SK-N-MC (cell line): ENCODE measurements at regions not wholly inside any gene's neighbourhood (a gene's known extent, or its start where the extent isn't known, plus 50 kb on each side); places are given as distances from the start of the nearest gene placed in this dataset.
A peak's percentile ranks its signal among the peaks of the same experiment; 100 is the strongest.

ENCODE experiments used
- DNase-seq: peaks from one replicate; pipeline ENCODE4 v3.0.0-alpha.2; 2011; ENCODE audit warnings: low read depth, low spot score
- H3K27ac ChIP-seq: fragments of 200-600 bp; sonication (generic); 2 replicates; pipeline ENCODE4 v1.5.1; 2016; ENCODE audit warnings: mixed run types
- H3K36me3 ChIP-seq: fragments of 200-600 bp; sonication (generic); 2 replicates; pipeline ENCODE4 v1.6.1; 2017; ENCODE audit warnings: antibody characterized with exemption, low read length, mixed read lengths; ENCODE audit not compliant: insufficient read depth
- H3K4me3 ChIP-seq: fragments of 200-600 bp; sonication (generic); 2 replicates; pipeline ENCODE4 v1.5.1; 2016
- H3K9ac ChIP-seq: fragments of 200-600 bp; sonication (generic); 2 replicates; pipeline ENCODE4 v1.8.0; 2017; ENCODE audit warnings: mixed run types, mixed read lengths; ENCODE audit not compliant: insufficient read length
- H3K9me3 ChIP-seq: fragments of 200-600 bp; sonication (generic); 2 replicates; pipeline ENCODE4 v1.6.1; 2017; ENCODE audit warnings: low read depth, mild to moderate bottlenecking, antibody characterized with exemption, low read length, moderate library complexity, mixed read lengths
- EZH2 ChIP-seq: fragments of 200-600 bp; sonication (generic); IDR thresholded peaks from one replicate; pipeline ENCODE4 v1.6.1; 2017; ENCODE audit warnings: antibody characterized with exemption
- FOXP2 ChIP-seq: optimal IDR thresholded peaks from 2 replicates; pipeline ENCODE3; 2011; ENCODE audit warnings: mild to moderate bottlenecking, moderate library complexity; ENCODE audit not compliant: insufficient read depth; ENCODE audit errors: extremely low read length, control extremely low read depth
- POLR2AphosphoS5 ChIP-seq: IDR thresholded peaks from 2 replicates; pipeline ENCODE4 v1.6.1; 2012; ENCODE audit warnings: mild to moderate bottlenecking, low read depth, low read length, borderline replicate concordance

DNA sequence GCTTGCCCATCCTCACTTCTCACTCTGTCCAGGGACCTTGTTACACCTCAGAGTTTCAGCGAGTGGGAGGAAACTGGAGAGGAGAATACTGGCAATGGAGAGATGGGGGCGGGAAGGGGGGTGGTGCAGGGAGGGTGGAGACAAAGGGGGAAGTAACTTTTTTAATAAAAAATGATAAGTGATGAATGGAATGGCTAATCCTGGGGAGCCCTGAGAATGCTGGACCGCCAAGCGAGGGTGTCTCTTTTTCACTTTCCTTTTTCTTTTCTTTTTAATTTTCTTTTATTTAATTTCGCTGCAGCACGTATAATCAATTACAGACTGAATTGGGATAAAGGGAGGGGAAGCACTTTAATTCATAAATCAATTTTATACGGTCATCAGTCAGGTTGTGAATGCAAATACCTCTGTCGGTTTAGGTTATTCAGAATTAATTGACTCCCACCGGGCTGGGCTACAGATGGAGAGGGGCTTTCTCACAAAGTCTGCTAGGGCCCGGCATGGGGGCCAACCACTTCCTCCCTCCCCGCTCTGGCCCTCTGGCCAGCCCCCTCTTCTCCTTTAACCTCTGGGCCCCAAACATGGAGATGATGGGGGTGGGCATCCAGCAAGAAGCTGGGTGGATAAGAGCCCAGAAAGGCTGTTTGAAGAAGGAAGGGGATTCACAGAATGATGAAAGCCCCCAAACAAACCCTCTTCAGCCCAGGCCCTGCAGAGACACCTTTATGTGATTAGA is 106.8 kb upstream of the BOC start:
- peak overlapping the region; percentile 13 for H3K9ac ChIP-seq

DNA sequence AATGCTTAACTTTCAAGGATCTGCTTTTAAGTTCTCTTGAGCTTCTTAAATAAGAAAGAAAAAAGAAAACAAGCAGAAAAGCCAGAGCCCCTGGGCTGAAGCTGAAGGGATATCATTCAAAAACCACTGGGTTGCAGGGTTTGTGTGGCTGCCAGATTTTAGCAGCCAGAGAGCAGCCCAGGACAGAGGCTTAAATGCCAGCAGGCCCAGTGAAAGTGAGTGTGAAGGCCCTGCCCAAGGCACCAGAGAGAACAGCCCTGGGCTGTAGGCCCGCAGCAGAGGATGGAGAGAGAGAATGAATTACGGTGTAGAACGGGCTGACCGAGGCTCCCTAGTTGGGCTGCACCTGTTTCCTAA is 106.3 kb upstream of the BOC start:
- peak overlapping the region; percentile 47; the same call in 1 of the 2 replicates for H3K27ac ChIP-seq
- no peaks in the 10 kb centered on the region for H3K9me3 ChIP-seq
- no peaks in the 10 kb centered on the region for H3K36me3 ChIP-seq
- H3K4me3 ChIP-seq = no peak overlapping the region
- no peak for DNase-seq
- TF ChIP-seq EZH2 (no peak), POLR2AphosphoS5 (no peak), FOXP2 (no peak)
- H3K9ac ChIP-seq = peak overlapping the region; percentile 13

More for the DNA sequence above, 106.8 kb upstream of the BOC start:
- TF ChIP-seq FOXP2 = no peak
- TF ChIP-seq POLR2AphosphoS5 = no peak
- no peak for TF ChIP-seq EZH2
- Histone ChIP-seq H3K36me3 (no peaks in the 10 kb centered on the region), H3K27ac (peak overlapping the region; percentile 47; the same call in 1 of the 2 replicates), H3K4me3 (no peak overlapping the region), H3K9me3 (no peaks in the 10 kb centered on the region; the same call in 1 of the 2 replicates)
- no peak for DNase-seq

DNA sequence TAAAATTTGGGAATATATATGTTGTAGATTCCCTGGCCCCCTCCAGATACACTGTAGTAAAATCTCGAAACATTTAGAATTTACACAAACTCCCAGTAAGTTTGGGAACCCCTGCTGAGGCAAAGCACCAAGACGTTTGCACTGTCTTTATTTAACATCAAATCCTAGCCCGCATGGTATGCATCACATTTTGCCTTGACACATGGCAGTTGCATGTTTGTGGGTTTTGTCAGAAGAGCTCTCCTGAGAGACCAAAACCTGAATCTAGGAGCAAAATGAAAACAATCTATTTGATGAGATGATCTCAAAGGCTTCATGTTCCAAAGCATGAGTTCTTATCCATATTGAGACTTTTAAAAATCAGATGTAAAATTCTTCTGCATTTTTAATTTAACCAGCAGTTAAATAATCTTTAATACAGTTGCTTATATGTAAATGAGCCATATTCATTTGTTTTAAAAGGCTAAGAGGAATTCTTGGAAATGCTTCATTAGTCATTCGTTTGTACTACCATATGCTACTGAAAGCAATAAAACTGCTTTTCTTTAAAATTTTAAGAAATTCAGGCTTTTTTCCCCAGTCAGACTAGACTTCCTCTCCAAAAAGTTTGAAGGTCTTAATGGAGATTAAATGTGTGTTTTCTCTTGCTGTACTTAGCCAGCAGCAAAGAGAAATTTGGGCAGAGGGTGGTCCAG is 105.2 kb upstream of the BOC start:
- Histone ChIP-seq H3K9me3 (no peaks in the 10 kb centered on the region), H3K4me3 (peak overlapping the region; percentile 11; the same call in 1 of the 2 replicates), H3K36me3 (no peaks in the 10 kb centered on the region), H3K9ac (no peak overlapping the region), H3K27ac (peak overlapping the region; percentile 48; the same call in 1 of the 2 replicates)
- TF ChIP-seq FOXP2 = no peak
- TF ChIP-seq POLR2AphosphoS5 = no peak
- no peak for TF ChIP-seq EZH2
- no peak for DNase-seq

DNA sequence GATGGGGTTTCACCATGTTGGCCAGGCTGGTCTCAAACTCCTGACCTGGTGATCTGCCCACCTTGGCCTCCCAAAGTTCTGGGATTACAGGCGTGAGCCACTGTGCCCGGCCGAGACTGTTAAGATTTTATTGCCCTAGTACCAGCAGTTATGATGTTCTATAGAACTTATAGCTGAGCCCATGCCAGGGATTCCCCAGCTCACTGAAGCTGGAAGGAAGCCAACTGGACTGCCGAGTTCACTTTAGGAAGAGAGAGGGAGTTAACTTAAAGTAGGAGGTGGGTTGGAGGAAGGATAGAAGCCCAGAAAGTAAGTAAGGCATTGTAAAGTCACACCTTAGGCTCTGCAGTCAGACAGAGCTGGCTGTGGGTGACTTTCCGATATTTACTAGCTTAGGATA is 101.1 kb upstream of the BOC start:
- Histone ChIP-seq H3K4me3 (no peak overlapping the region), H3K9me3 (no peaks in the 10 kb centered on the region), H3K36me3 (no peaks in the 10 kb centered on the region), H3K27ac (no peak overlapping the region), H3K9ac (no peak overlapping the region)
- TF ChIP-seq POLR2AphosphoS5 = no peak
- no peak for TF ChIP-seq FOXP2
- TF ChIP-seq EZH2 = no peak
- DNase-seq = no peak

- Histone ChIP-seq H3K9ac (no peak overlapping the region), H3K9me3 (no peaks in the 10 kb centered on the region), H3K27ac (no peak overlapping the region), H3K36me3 (no peaks in the 10 kb centered on the region), H3K4me3 (no peak overlapping the region)
- no peak for DNase-seq
- TF ChIP-seq FOXP2 = no peak
Measured at GRCh38 chr3:113111011-113111707, 100.2 kb upstream of the BOC start.

DNA sequence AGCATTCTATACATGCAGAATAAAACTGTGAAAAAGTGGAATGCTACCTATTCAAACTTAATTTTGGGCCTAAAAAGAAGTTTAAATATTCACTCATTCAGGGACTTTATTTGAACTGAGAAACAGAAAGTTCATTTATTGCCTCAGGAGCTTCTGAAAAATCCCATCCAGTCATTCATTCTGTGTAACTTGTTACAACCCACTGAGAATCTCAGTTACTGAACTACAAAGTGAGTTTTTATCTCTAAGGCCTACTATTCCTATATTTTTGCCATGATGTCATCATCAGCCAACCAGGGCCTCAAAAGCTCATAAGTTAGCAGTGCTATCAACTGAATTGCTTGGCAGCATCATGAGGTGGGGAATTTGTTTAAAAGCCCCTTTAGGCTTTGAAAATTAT is 98.0 kb upstream of the BOC start:
- H3K9ac ChIP-seq = no peak overlapping the region
- no peak overlapping the region for H3K27ac ChIP-seq
- TF ChIP-seq EZH2 (no peak), FOXP2 (no peak), POLR2AphosphoS5 (no peak)
- no peak overlapping the region for H3K4me3 ChIP-seq
- H3K9me3 ChIP-seq = no peaks in the 10 kb centered on the region
- H3K36me3 ChIP-seq = no peaks in the 10 kb centered on the region
- DNase-seq = no peak

- DNase-seq = no peak
- TF ChIP-seq FOXP2 = no peak
- TF ChIP-seq EZH2 = no peak
- TF ChIP-seq POLR2AphosphoS5 = no peak
- no peaks in the 10 kb centered on the region for H3K36me3 ChIP-seq
- H3K9ac ChIP-seq = no peak overlapping the region
- no peak overlapping the region for H3K4me3 ChIP-seq
- 0 out of 2 replicates have a peak overlapping the region, but pooled peaks have one; percentile 34 for H3K27ac ChIP-seq
- no peaks in the 10 kb centered on the region for H3K9me3 ChIP-seq
Measured at GRCh38 chr3:113117511-113118234, 93.7 kb upstream of the BOC start.

GRCh38 chr3:113118336-113118735 is 93.0 kb upstream of the BOC start:
- Histone ChIP-seq H3K9ac (no peak overlapping the region), H3K9me3 (no peaks in the 10 kb centered on the region), H3K27ac (no peak overlapping the region), H3K4me3 (no peak overlapping the region), H3K36me3 (no peaks in the 10 kb centered on the region)
- DNase-seq = no peak
- TF ChIP-seq EZH2 = no peak
- no peak for TF ChIP-seq POLR2AphosphoS5
- TF ChIP-seq FOXP2 = no peak
